Esophagus muscularis mucosa (tissue), 4 donors: ENCODE measurements at regions not wholly inside any gene's neighbourhood (a gene's known extent, or its start where the extent isn't known, plus 50 kb on each side); places are given as distances from the start of the nearest gene placed in this dataset.
"Not testable (repeated sequence)": the region's sequence is repeated elsewhere in the genome, so short reads cannot be mapped to it uniquely, and the experiment has no call there.

Source experiments
- CTCF ChIP-seq, 3 experiments: fragments of 200-600 bp in 2 of 3; fragments of 450-650 bp in 1 of 3; sonication (generic) in 2 of 3; IDR thresholded peaks; one replicate each; pipeline ENCODE4 v1.5.1; 2017 to 2019; ENCODE audit warnings: antibody characterized with exemption in 3 of 3, mild to moderate bottlenecking in 2 of 3, moderate library complexity in 1 of 3
- EP300 ChIP-seq: sonication (generic); formaldehyde crosslinking; IDR thresholded peaks from one replicate; pipeline ENCODE4 v1.6.1; 2017; ENCODE audit warnings: antibody characterized with exemption
- POLR2A ChIP-seq: fragments of 450-650 bp; IDR thresholded peaks from one replicate; pipeline ENCODE4 v1.6.1; 2017; ENCODE audit warnings: antibody characterized with exemption, moderate library complexity, mild to moderate bottlenecking, low read depth
- POLR2AphosphoS5 ChIP-seq, 2 donors: sonication (generic); formaldehyde crosslinking; IDR thresholded peaks; one replicate each; pipeline ENCODE4 v1.6.1; 2017; ENCODE audit warnings: antibody characterized with exemption in 2 of 2

GRCh38 chr6:27773542-27774263 is 138.5 kb downstream of the OR2B2 start:
- TF ChIP-seq CTCF (IDR thresholded peaks at IDR 0.05); EP300; POLR2AphosphoS5 (IDR thresholded peaks at IDR 0.05); POLR2A: not testable (repeated sequence)
